ENCODE measurements at regions not wholly inside any gene's neighbourhood (a gene's known extent, or its start where the extent isn't known, plus 50 kb on each side); places are given as distances from the start of the nearest gene placed in this dataset.
"Not testable (repeated sequence)": the region's sequence is repeated elsewhere in the genome, so short reads cannot be mapped to it uniquely, and the experiment has no call there.

DNA sequence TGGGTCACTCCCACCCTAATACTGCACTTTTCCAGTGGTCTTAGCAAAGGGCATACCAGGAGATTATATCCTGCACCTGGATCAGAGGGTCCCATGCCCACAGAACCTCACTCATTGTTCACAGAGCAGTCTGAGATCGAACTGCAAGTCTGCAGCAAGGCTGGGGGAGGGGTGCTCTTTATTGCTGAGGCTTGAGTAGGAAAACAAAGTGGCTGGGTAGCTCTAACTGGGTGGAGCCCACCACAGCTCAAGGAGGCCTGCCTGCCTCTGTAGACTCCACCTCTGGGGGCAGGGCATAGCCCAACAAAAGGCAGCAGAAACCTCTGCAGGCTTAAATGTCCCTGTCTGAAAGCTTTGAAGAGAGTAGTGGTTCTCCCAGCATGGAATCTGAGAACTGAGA, 77.3 kb upstream of the MUCL1 start:
- TF ChIP-seq, protein P1, sequence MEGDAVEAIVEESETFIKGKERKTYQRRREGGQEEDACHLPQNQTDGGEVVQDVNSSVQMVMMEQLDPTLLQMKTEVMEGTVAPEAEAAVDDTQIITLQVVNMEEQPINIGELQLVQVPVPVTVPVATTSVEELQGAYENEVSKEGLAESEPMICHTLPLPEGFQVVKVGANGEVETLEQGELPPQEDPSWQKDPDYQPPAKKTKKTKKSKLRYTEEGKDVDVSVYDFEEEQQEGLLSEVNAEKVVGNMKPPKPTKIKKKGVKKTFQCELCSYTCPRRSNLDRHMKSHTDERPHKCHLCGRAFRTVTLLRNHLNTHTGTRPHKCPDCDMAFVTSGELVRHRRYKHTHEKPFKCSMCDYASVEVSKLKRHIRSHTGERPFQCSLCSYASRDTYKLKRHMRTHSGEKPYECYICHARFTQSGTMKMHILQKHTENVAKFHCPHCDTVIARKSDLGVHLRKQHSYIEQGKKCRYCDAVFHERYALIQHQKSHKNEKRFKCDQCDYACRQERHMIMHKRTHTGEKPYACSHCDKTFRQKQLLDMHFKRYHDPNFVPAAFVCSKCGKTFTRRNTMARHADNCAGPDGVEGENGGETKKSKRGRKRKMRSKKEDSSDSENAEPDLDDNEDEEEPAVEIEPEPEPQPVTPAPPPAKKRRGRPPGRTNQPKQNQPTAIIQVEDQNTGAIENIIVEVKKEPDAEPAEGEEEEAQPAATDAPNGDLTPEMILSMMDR (IDR thresholded peaks at IDR 0.05) = not testable (repeated sequence)
- not testable (repeated sequence) for TF ChIP-seq POLR2A (IDR thresholded peaks at IDR 0.05)
